ENCODE measurements at regions not wholly inside any gene's neighbourhood (a gene's known extent, or its start where the extent isn't known, plus 50 kb on each side); places are given as distances from the start of the nearest gene placed in this dataset.

GRCh38 chr4:136650541-136651277 lies 881.6 kb downstream of the PCDH18 start:
- TF ChIP-seq ELK1 (IDR thresholded peaks at IDR 0.05; ENCODE audit: borderline replicate concordance, low read depth, low read length) = no peak
- no peak for TF ChIP-seq CTCF (conservative IDR thresholded peaks at IDR 0.05; ENCODE audit: low read depth, low read length)
- TF ChIP-seq MAZ (IDR thresholded peaks at IDR 0.05; ENCODE audit: borderline replicate concordance, low read depth, low read length) = no peak
- no peak for TF ChIP-seq RAD21 (IDR thresholded peaks at IDR 0.05; ENCODE audit: low read length)
- TF ChIP-seq POLR2A (IDR thresholded peaks at IDR 0.05; ENCODE audit: low read depth, low read length) = no peak
- TF ChIP-seq RFX5 (IDR thresholded peaks at IDR 0.05; ENCODE audit: low read depth, low read length) = no peak
- TF ChIP-seq USF2 (IDR thresholded peaks at IDR 0.05; ENCODE audit: low read depth, low read length) = no peak
- no peak for TF ChIP-seq CEBPB (IDR thresholded peaks at IDR 0.05; ENCODE audit: low read depth, low read length)
- no peak for TF ChIP-seq SMC3 (IDR thresholded peaks at IDR 0.05; ENCODE audit: low read depth, low read length)
- TF ChIP-seq FOS (IDR thresholded peaks at IDR 0.05; ENCODE audit: low read depth, low read length) = no peak
- TF ChIP-seq BHLHE40 (IDR thresholded peaks at IDR 0.05; ENCODE audit: low read depth, low read length) = no peak
- TF ChIP-seq MAFK (IDR thresholded peaks at IDR 0.05; ENCODE audit: low read depth, low read length) = no peak

Data from IMR-90 (cell line).